Esophagus squamous epithelium (tissue), 5 donors: ENCODE measurements at regions not wholly inside any gene's neighbourhood (a gene's known extent, or its start where the extent isn't known, plus 50 kb on each side); places are given as distances from the start of the nearest gene placed in this dataset.
"Not testable (repeated sequence)": the region's sequence is repeated elsewhere in the genome, so short reads cannot be mapped to it uniquely, and the experiment has no call there.

Experiments used
- DNase-seq: peaks from one replicate; lab custom pipeline; 2025; lab: John Stamatoyannopoulos, UW
- H3K27ac ChIP-seq, 4 donors: fragments of 200-600 bp; sonication (generic); one replicate each; pipeline ENCODE4 v1.5.1; 2016 to 2019; ENCODE audit warnings: mild to moderate bottlenecking in 1 of 4
- H3K27me3 ChIP-seq, 4 donors: fragments of 200-600 bp; sonication (generic); 1 replicate in 3 of 4; 2 replicates in 1 of 4; pipeline versions ENCODE4 v1.5.1 to v1.6.0; 2017 to 2021; ENCODE audit warnings: antibody characterized with exemption in 1 of 4
- H3K36me3 ChIP-seq, 3 donors: fragments of 200-600 bp; sonication (generic); one replicate each; pipeline ENCODE4 v1.5.1; 2016 to 2019
- H3K4me1 ChIP-seq, 3 donors: fragments of 200-600 bp; sonication (generic); one replicate each; pipeline ENCODE4 v1.5.1; 2017 to 2019
- H3K4me3 ChIP-seq, 4 donors: fragments of 200-600 bp; sonication (generic); 1 replicate in 3 of 4; 2 replicates in 1 of 4; pipeline ENCODE4 v1.5.1; 2016 to 2019; ENCODE audit warnings: mild to moderate bottlenecking in 2 of 4, moderate library complexity in 1 of 4
- H3K9me3 ChIP-seq, 3 donors: fragments of 200-600 bp; sonication (generic); one replicate each; pipeline ENCODE4 v1.5.1; 2016 to 2019
- WGBS, 2 donors: methylation state at CpG; one replicate each; pipeline ENCODE4 v1.1.5; 2018; 5-methylcytosine and 5-hydroxymethylcytosine counted together
- intact Hi-C: fragments of 100-400 bp; cut with DNase I; formaldehyde crosslinking; loops from one replicate; pipeline ENCODE4 v1.15.0; 2022
- donor health status: DM: yes; HTN: yes; CAD: no.

GRCh38 chr16:33655756-33656155 is 196.3 kb downstream of the TP53TG3F start:
- H3K27me3 ChIP-seq, intact Hi-C loops, DNase-seq, H3K27ac ChIP-seq, H3K36me3 ChIP-seq, H3K9me3 ChIP-seq, H3K4me3 ChIP-seq, H3K4me1 ChIP-seq: not testable (repeated sequence)
- WGBS, 2 donors = 73% methylated on average over 4 of the region's 9 CpGs; no CpG with 5 or more reads in 1 of the 2 donors

- H3K27me3 ChIP-seq, H3K9me3 ChIP-seq, intact Hi-C loops, H3K4me1 ChIP-seq, H3K27ac ChIP-seq, DNase-seq, H3K36me3 ChIP-seq, H3K4me3 ChIP-seq: not testable (repeated sequence)
- WGBS, 2 donors = no CpG with 5 or more reads among the region's 10 CpGs
Observed at GRCh38 chr16:33656394-33656793, 197.0 kb downstream of the TP53TG3F start.

DNA sequence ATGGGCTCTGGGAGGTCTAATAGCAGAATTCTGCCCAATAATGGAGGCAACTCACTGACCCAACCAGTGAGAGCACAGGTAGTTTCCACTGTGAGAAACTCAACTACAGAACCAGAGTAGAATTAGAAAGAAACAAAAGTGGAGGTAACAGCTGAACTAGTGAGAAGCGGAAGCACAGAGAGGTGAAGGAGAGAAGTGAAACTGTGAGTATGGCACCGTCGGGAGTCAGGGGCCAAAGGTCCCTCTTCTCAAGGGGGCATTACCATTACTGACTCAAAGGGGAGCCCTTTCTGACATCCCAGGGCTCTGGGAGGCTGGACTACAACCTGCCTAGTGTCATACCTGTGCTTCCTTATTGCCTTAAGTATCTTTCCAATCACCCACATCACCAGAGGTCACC is 198.3 kb downstream of the TP53TG3F start:
- no CpG with 5 or more reads among the region's 3 CpGs for WGBS, 2 donors
- H3K4me3 ChIP-seq, H3K36me3 ChIP-seq, H3K27ac ChIP-seq, H3K27me3 ChIP-seq, H3K4me1 ChIP-seq, intact Hi-C loops, H3K9me3 ChIP-seq, DNase-seq: not testable (repeated sequence)

DNA sequence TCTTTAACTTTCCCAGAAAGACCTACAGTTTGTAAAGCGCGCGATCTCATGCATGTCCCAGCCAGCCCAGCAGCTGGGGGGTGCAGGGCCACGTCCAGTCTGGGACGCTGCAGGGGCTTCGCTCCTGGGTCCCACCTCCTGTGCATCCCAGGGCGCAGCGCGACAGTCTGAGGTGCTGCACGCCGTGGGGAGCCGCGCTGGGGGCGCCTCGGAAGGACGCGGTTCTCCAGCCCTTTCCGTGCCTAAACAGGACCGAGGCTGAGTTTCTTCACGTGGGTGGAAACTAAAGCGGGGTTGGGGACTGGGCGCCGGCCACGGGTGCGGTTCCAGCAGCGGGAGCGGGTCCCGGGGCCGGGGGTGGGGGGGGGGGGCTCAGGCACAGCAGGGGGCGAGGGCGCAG is 221.4 kb downstream of the TP53TG3F start:
- H3K27me3 ChIP-seq, H3K4me1 ChIP-seq, H3K27ac ChIP-seq, H3K9me3 ChIP-seq, H3K36me3 ChIP-seq, DNase-seq, H3K4me3 ChIP-seq, intact Hi-C loops: not testable (repeated sequence)
- WGBS, 2 donors = no CpG with 5 or more reads among the region's 31 CpGs

GRCh38 chr16:33700320-33700719 is 240.9 kb downstream of the TP53TG3F start:
- WGBS, 2 donors = 50 to 70% methylated on average over 2 of the region's 2 CpGs
- H3K4me3 ChIP-seq, intact Hi-C loops, DNase-seq, H3K27ac ChIP-seq, H3K27me3 ChIP-seq, H3K36me3 ChIP-seq, H3K9me3 ChIP-seq, H3K4me1 ChIP-seq: not testable (repeated sequence)

DNA sequence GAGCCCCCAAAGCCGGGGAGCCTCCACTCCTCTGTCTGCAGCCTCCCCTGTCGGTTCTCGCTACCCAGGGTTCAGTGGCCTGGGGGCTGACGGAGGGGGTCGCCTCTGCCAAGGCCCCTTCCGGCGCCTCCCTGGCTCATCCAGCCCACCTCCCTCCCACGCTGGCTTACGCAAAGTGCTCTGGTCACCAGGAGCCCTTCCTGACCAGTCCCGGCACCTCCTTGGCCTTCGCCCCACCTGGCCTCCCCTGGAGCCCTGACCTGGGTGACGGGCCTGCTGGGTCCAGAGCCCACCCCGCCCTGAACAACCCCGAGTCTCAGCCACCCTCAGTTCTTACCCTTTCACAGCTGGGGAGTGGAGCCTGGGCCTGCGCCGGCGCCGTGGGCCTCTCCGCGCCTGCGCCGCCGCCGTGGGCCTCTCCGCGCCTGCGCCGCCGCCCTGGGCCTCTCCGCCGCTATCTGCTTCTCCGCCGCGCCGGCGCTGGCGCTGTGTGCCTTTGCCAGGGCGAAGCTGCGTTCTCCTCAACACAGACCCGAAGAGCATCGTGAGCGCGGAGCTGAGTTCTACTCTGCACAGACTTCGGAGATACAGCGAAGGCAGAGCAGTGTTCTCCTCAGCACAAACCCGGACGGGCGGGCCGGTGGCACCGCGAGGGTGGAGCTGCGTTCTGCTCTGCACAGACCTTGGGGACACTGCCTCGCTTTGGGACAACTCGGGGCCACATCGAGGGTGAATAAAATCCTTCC is 247.6 kb downstream of the TP53TG3F start:
- H3K4me3 ChIP-seq, H3K9me3 ChIP-seq, DNase-seq, H3K27ac ChIP-seq, H3K4me1 ChIP-seq, intact Hi-C loops, H3K36me3 ChIP-seq, H3K27me3 ChIP-seq: not testable (repeated sequence)
- 77 to 80% methylated on average over 13 to 38 of the region's 55 CpGs for WGBS, 2 donors

DNA sequence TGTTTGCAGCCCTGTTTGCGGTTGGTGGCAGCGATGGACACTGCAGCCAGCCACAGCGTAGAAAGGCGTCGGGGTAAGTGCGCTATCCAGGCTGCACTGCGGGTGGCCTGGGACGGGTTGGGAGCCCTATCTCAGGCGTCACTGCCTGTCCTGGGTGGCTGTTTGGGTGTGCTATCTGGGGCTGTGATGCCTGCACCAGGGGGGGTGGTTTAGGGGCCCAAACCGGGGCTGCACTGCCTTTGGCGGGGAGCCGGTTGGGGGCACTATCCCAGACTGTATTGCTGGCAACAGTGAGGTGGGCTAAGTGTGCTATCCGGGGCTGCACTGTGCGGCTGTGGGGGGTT is 248.2 kb downstream of the TP53TG3F start:
- 68% methylated on average over 8 of the region's 14 CpGs; no CpG with 5 or more reads in 1 of the 2 donors for WGBS, 2 donors
- H3K27me3 ChIP-seq, H3K36me3 ChIP-seq, H3K9me3 ChIP-seq, intact Hi-C loops, H3K4me1 ChIP-seq, DNase-seq, H3K4me3 ChIP-seq, H3K27ac ChIP-seq: not testable (repeated sequence)

DNA sequence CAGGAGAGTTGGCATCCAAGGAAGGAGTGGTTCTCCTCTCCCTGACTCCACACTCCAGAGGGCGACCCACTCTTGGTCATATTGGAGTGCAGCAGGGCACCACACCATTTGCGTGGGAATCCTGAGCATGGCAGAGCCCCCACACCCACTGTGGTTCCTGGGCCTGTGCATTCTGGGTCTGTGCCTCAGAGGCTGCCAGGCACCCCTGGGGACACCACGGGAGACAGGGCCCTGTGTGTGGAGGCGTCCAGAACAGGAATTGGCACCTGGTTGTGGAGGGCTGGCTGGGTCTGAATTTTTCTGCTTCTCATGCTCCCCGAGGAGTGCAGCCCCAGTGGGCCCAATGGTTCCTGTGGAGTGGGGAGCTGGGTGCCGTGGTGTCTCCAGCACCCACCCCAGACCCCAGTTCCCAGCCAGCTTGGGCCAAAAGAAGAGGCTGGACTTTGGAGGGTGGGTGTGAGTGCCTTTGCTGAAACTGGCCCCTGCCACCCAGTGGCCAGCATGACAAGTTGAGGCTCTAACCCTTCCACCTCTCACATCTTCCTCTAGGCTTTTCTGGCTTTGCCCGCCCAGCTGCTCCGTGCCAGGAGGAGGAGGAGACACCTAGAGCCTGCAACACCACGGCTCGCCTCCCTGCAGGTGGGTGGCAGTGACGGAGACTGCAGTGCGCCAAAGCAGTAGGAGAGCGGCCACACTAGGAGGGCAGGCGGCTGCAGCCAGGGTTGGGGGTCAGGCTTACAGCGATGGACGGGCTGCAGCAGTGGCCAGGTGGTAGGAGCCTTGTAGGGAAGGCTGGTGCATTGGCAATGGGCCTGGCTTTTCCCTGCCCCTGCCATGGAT is 250.7 kb downstream of the TP53TG3F start:
- 90 to 96% methylated on average over 2 to 4 of the region's 16 CpGs for WGBS, 2 donors
- intact Hi-C loops, H3K9me3 ChIP-seq, DNase-seq, H3K27me3 ChIP-seq, H3K27ac ChIP-seq, H3K36me3 ChIP-seq, H3K4me3 ChIP-seq, H3K4me1 ChIP-seq: not testable (repeated sequence)

GRCh38 chr16:33710696-33711087 is 251.3 kb downstream of the TP53TG3F start:
- H3K9me3 ChIP-seq, H3K27ac ChIP-seq, DNase-seq, H3K36me3 ChIP-seq, H3K4me1 ChIP-seq, H3K4me3 ChIP-seq, intact Hi-C loops, H3K27me3 ChIP-seq: not testable (repeated sequence)
- WGBS, 2 donors = 68 to 75% methylated on average over 1 to 3 of the region's 3 CpGs

DNA sequence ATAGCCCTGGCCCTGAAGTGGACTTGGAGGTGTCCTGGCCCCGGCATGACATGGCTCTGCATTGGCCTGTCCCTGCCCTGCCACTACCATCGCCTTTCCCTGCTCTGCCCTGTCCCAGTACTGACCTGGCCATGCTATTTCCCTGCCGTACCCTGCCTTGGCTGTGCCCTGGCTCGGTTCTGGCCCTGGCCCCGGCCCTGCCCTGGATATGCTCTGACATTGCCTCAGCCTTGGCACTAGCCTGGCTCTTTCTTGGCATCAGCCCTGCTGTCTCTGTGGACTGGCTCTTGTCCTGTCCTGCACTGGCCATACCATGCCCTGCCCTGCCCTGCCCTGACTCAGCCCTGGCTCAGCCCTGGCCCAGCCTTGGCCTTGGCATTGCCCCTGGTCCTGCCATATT is 252.2 kb downstream of the TP53TG3F start:
- H3K9me3 ChIP-seq, H3K27me3 ChIP-seq, DNase-seq, H3K27ac ChIP-seq, H3K4me1 ChIP-seq, H3K36me3 ChIP-seq, intact Hi-C loops, H3K4me3 ChIP-seq: not testable (repeated sequence)
- WGBS, 2 donors = 47 to 77% methylated on average over 5 of the region's 5 CpGs

DNA sequence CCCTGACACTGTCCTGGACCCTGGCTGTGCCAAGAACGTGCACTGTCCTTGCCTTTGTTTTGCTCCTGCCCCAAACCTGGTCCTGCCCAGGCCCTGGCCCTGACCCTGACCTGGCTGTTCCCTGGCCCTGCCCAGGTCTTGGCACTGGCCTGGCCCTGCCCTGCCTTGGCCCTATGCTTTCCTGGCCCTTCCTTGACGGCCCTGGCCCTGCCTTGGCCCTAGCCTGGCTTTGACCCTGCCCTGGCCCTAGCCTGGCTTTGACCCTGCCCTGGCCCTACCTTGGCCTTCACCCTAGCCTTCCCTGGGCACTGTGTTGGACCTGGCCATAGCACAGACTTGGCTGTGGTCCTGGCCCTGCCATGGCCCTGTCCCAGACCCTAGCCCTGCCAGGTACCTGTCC is 252.9 kb downstream of the TP53TG3F start:
- H3K27ac ChIP-seq, H3K27me3 ChIP-seq, H3K36me3 ChIP-seq, DNase-seq, H3K4me1 ChIP-seq, intact Hi-C loops, H3K9me3 ChIP-seq, H3K4me3 ChIP-seq: not testable (repeated sequence)
- 38% methylated on average over 1 to 2 of the region's 2 CpGs for WGBS, 2 donors

- H3K36me3 ChIP-seq, H3K4me1 ChIP-seq, H3K27ac ChIP-seq, H3K9me3 ChIP-seq, H3K27me3 ChIP-seq, DNase-seq, H3K4me3 ChIP-seq, intact Hi-C loops: not testable (repeated sequence)
- 72% methylated on average over 4 of the region's 5 CpGs; no CpG with 5 or more reads in 1 of the 2 donors for WGBS, 2 donors
Observed at GRCh38 chr16:33712851-33713709, 253.7 kb downstream of the TP53TG3F start.
